ENCODE measurements at regions not wholly inside any gene's neighbourhood (a gene's known extent, or its start where the extent isn't known, plus 50 kb on each side); places are given as distances from the start of the nearest gene placed in this dataset.

DNA sequence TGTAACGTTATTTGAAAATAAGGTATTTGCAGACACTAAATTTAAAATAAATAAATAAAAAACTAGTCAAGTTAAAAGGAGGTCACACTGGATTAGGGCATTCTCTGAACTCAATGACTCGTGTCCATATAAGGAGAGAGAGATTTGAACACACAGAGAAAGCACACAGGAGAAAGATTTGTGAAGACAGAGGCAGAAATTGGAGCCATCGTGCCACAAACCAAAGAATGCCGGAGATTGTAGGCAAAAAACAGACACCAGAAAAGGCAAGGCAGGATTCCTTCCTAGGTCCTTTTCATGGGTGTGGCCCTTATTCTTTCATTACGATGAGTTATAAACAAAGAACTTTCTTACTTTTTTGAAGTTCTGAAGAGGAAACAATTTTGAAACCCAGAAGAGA, 981.5 kb downstream of the DCDC2C start:
- no peak overlapping the region for H3K4me2 ChIP-seq (ENCODE audit: low read length)
- H3K4me1 ChIP-seq (ENCODE audit: control insufficient read depth, insufficient read depth, low read length), result no peaks in the 10 kb centered on the region
- H3K9ac ChIP-seq (ENCODE audit: low read depth, low read length), result no peak overlapping the region
- peaks cover 3% of the 10 kb centered on the region for H3K9me3 ChIP-seq (replicated peaks; ENCODE audit: low read length)
- H3K27me3 ChIP-seq (ENCODE audit: control insufficient read depth, insufficient read depth, low read length), result no peaks in the 10 kb centered on the region
- H3K4me3 ChIP-seq (ENCODE audit: low read length), result no peak overlapping the region
- H3K36me3 ChIP-seq (ENCODE audit: insufficient read depth, low read length), result no peaks in the 10 kb centered on the region

DNA sequence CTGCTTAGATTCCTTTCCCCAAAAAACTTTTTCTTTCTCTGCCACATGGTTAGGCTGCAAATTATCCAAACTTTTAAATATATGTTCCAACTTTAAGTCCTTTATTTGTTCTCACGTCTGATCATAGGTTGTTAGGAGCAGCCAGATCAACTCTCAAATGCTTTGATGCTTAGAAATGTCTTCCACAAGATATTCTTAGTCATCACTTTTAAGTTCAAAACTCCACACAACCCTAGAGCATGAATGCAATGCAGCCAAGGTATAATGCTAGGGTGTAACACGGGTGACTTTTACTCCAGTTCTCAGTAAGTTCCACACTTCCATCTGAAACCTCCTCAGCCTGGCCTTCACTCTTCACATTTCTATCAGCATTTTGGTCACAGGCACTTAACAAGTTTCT, 987.5 kb downstream of the DCDC2C start:
- Histone ChIP-seq H3K9ac (ENCODE audit: low read depth, low read length) (no peak overlapping the region), H3K4me1 (ENCODE audit: control insufficient read depth, insufficient read depth, low read length) (no peaks in the 10 kb centered on the region), H3K4me2 (ENCODE audit: low read length) (no peak overlapping the region), H3K9me3 (replicated peaks; ENCODE audit: low read length) (no peaks in the 10 kb centered on the region), H3K4me3 (ENCODE audit: low read length) (no peak overlapping the region), H3K27me3 (ENCODE audit: control insufficient read depth, insufficient read depth, low read length) (no peaks in the 10 kb centered on the region), H3K36me3 (ENCODE audit: insufficient read depth, low read length) (no peaks in the 10 kb centered on the region)

DNA sequence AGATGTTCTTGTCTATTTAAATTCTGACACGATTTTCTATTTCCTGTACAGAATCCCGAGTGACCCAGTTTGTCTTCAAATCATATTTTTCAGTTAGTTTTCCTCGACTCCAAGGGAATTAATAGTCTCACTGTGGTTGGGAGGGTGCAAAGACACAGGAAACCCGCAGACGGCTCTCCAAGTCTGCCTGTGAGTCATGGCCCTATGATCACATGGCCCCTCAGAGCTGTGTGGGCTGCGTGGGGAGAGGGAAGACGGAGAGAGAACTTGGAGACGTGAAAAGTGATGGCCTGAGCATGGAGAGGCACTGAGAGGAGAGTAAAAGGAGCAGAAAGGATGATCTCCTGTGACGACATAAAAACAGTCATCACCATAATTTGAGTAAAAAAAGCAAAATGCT, 989.9 kb downstream of the DCDC2C start:
- H3K4me1 ChIP-seq (ENCODE audit: control insufficient read depth, insufficient read depth, low read length), result no peaks in the 10 kb centered on the region
- no peaks in the 10 kb centered on the region for H3K27me3 ChIP-seq (ENCODE audit: control insufficient read depth, insufficient read depth, low read length)
- H3K4me3 ChIP-seq (ENCODE audit: low read length), result no peak overlapping the region
- H3K9ac ChIP-seq (ENCODE audit: low read depth, low read length), result no peak overlapping the region
- H3K36me3 ChIP-seq (ENCODE audit: insufficient read depth, low read length), result no peaks in the 10 kb centered on the region
- H3K4me2 ChIP-seq (ENCODE audit: low read length), result no peak overlapping the region
- H3K9me3 ChIP-seq (replicated peaks; ENCODE audit: low read length), result peaks cover 3% of the 10 kb centered on the region

DNA sequence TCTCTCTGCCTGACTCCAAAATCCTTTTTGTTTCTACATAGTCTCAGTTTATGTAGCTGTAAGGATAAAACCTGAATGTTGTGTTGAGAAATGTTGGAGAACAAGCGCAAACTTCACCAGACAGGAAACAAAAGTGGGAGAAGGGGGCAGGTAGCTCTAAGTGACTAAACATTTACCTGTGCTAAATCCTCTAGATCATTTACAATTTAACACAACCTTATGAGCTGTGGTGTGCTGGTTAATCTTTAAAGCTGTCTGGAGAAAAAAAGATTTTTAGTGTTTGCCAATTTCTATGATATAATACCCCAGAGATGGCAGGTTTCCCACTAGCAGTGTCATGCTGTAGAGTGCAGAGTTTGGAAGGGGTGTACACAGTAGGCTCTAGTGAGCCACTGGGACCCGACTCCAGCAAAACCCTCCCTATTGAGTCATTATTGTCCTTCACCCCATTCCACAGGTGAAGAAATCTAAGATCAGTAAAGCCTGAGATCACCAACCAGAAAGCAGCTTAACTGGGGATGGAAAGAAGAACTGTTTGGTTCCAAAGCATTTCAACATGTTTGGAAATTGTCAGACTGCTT, 992.0 kb downstream of the DCDC2C start:
- Histone ChIP-seq H3K27me3 (ENCODE audit: control insufficient read depth, insufficient read depth, low read length) (no peaks in the 10 kb centered on the region), H3K4me2 (ENCODE audit: low read length) (no peak overlapping the region), H3K9me3 (replicated peaks; ENCODE audit: low read length) (peaks cover 3% of the 10 kb centered on the region), H3K4me3 (ENCODE audit: low read length) (no peak overlapping the region), H3K36me3 (ENCODE audit: insufficient read depth, low read length) (no peaks in the 10 kb centered on the region), H3K4me1 (ENCODE audit: control insufficient read depth, insufficient read depth, low read length) (no peaks in the 10 kb centered on the region), H3K9ac (ENCODE audit: low read depth, low read length) (no peak overlapping the region)

DNA sequence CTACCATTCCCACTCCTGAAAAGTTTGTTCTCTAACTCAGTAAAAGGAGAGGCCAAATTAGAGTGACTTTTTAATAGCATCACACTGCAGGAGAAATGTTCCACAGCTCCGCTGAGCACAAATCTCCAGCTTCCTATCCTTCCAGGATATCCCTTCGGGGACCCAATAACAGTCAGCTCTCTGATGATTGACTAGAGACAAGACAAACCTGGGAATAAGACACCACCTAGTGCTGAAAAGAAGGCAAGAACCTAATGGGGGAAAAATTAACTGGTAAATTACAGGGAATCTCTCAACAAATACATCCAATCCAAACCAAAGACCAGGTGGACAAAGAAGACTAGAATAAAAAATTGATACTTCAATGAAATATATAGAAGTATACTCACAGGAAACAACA, 977.1 kb upstream of the SOX11 start:
- Histone ChIP-seq H3K27me3 (ENCODE audit: control insufficient read depth, insufficient read depth, low read length) (no peaks in the 10 kb centered on the region), H3K9me3 (replicated peaks; ENCODE audit: low read length) (peaks cover 3% of the 10 kb centered on the region), H3K4me3 (ENCODE audit: low read length) (no peak overlapping the region), H3K4me1 (ENCODE audit: control insufficient read depth, insufficient read depth, low read length) (no peaks in the 10 kb centered on the region), H3K4me2 (ENCODE audit: low read length) (no peak overlapping the region), H3K9ac (ENCODE audit: low read depth, low read length) (no peak overlapping the region), H3K36me3 (ENCODE audit: insufficient read depth, low read length) (no peaks in the 10 kb centered on the region)

DNA sequence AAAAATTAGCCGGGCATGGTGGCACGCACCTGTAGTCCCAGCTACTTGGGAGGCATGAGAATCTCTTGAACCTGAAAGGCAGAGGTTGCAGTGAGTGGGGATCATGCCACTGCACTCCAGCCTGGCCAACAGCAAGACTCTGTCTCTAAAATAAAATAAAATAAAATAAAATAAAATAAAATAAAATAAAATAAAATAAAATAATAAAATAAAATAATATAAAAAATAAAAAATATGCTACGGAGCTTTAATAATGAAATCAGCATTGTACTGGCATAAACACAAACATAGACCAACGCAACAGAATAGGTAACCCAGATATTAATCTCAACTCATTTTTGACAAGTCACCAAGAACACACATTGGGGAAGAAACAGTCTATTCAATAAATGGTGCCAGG, 973.4 kb upstream of the SOX11 start:
- H3K36me3 ChIP-seq (ENCODE audit: insufficient read depth, low read length), result no peaks in the 10 kb centered on the region
- no peaks in the 10 kb centered on the region for H3K27me3 ChIP-seq (ENCODE audit: control insufficient read depth, insufficient read depth, low read length)
- no peaks in the 10 kb centered on the region for H3K4me1 ChIP-seq (ENCODE audit: control insufficient read depth, insufficient read depth, low read length)
- no peak overlapping the region for H3K4me2 ChIP-seq (ENCODE audit: low read length)
- no peak overlapping the region for H3K9ac ChIP-seq (ENCODE audit: low read depth, low read length)
- H3K9me3 ChIP-seq (replicated peaks; ENCODE audit: low read length), result no peaks in the 10 kb centered on the region
- no peak overlapping the region for H3K4me3 ChIP-seq (ENCODE audit: low read length)

DNA sequence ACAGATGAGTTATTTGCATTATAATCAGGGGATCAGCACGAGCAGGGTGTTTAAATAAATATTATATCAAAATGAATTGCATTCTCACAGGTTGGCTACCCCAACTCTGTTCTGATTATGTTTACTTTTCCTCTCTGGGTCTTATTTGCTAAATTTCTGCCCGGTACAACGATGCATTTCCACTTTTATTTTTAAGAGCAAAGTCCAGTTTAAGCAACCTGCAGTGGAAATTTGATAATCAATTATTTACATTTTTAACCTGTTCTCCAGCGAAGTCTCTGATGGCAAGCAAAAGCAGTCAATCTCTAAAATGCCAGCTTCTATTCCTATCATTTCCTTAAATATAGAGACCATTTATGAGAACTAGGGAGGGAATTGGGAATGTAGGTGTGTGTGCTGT, 966.6 kb upstream of the SOX11 start:
- no peaks in the 10 kb centered on the region for H3K36me3 ChIP-seq (ENCODE audit: insufficient read depth, low read length)
- no peak overlapping the region for H3K9ac ChIP-seq (ENCODE audit: low read depth, low read length)

DNA sequence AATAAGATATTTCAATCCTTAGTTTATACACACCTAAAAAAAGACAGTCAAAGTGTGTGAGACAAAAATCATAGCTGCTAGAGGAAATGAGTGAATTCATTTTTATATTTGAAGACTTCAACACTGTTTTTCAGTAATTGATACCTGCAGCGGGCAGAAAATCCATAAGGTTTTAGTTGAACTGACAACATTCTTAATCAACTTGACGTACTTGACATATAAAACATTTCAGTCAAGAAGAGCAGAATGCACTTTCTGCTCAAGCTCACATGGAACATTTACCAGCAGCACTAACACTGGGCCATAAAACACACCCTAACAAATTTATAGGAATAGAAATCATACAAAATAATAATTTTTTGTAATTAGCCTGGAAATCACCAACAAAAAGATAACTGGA, 959.6 kb upstream of the SOX11 start:
- no peak overlapping the region for H3K9ac ChIP-seq (ENCODE audit: low read depth, low read length)

More for the DNA sequence above, 966.6 kb upstream of the SOX11 start:
- no peak overlapping the region for H3K4me2 ChIP-seq (ENCODE audit: low read length)
- no peaks in the 10 kb centered on the region for H3K9me3 ChIP-seq (replicated peaks; ENCODE audit: low read length)
- H3K4me3 ChIP-seq (ENCODE audit: low read length), result no peak overlapping the region
- H3K27me3 ChIP-seq (ENCODE audit: control insufficient read depth, insufficient read depth, low read length), result no peaks in the 10 kb centered on the region
- H3K4me1 ChIP-seq (ENCODE audit: control insufficient read depth, insufficient read depth, low read length), result no peaks in the 10 kb centered on the region

DNA sequence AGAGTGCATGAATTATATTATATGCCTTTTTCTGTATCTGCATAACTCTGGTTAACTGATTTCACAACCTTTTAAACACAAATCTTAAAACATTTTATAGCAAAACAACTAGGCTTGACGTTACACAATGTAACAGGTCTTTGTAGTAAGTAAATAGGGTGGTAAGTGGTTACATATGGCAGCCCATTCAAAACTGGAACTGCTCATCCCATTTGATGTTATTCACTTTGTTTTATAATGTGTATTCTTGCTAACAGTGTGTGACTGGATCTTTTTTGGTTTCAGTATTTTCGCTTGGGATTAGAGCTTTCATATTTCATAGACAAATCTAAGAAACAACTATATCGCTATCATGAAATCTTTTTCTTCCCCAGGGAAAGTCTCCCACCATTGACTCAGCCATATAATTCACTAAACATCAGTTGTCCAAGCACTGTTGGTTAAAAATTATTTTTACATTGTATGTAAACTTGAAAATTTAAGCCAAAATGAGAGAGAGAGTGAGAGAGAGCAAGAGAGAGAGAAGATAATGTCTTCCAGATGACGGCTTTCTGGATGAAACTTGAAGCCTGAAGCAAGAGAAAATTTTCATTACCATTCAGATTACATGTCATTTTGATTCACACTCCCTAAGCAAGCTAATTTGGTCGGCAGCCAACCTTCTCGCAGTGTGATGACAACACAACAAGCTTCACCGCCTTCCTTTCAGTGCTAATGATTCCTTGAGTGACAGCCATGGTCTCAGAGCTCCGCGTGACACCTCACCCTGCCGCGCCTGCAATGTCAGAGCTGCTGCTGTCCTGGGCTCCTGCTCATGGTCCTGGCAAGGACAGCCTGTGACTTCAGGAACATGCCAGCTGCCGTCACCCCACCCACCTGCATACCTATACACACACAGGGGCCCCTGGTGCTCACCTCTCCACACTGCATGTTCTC, 946.9 kb upstream of the SOX11 start:
- Histone ChIP-seq H3K9me3 (replicated peaks; ENCODE audit: low read length) (peaks cover 24% of the 10 kb centered on the region), H3K36me3 (ENCODE audit: insufficient read depth, low read length) (no peaks in the 10 kb centered on the region), H3K4me2 (ENCODE audit: low read length) (no peak overlapping the region), H3K27me3 (ENCODE audit: control insufficient read depth, insufficient read depth, low read length) (no peaks in the 10 kb centered on the region), H3K4me3 (ENCODE audit: low read length) (no peak overlapping the region), H3K4me1 (ENCODE audit: control insufficient read depth, insufficient read depth, low read length) (no peaks in the 10 kb centered on the region), H3K9ac (ENCODE audit: low read depth, low read length) (no peak overlapping the region)

More for the DNA sequence above, 959.6 kb upstream of the SOX11 start:
- H3K4me3 ChIP-seq (ENCODE audit: low read length), result no peak overlapping the region
- no peak overlapping the region for H3K4me2 ChIP-seq (ENCODE audit: low read length)
- H3K27me3 ChIP-seq (ENCODE audit: control insufficient read depth, insufficient read depth, low read length), result no peaks in the 10 kb centered on the region
- no peaks in the 10 kb centered on the region for H3K36me3 ChIP-seq (ENCODE audit: insufficient read depth, low read length)
- H3K9me3 ChIP-seq (replicated peaks; ENCODE audit: low read length), result no peaks in the 10 kb centered on the region
- H3K4me1 ChIP-seq (ENCODE audit: control insufficient read depth, insufficient read depth, low read length), result no peaks in the 10 kb centered on the region

DNA sequence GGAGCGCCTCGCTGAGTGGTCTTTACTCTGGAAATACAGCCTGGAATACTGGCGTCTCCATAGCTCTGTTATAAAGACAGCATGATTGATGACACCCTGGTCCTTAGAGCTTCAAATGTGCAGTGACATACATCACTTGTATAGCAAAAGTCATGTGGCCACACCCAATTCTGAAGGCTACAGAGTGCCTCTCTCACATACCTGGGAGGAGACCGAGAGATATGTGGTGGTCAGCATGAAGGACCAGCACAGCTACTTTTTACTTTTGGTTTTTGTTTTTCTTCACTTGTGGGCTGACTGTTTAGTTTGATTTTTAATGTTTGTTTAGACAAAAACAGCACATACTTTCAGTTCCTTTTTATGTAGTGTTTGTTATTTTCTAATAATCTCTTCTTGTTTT, 938.5 kb upstream of the SOX11 start:
- Histone ChIP-seq H3K27me3 (ENCODE audit: control insufficient read depth, insufficient read depth, low read length) (no peaks in the 10 kb centered on the region), H3K4me3 (ENCODE audit: low read length) (no peak overlapping the region), H3K9ac (ENCODE audit: low read depth, low read length) (no peak overlapping the region), H3K36me3 (ENCODE audit: insufficient read depth, low read length) (no peaks in the 10 kb centered on the region), H3K4me1 (ENCODE audit: control insufficient read depth, insufficient read depth, low read length) (no peaks in the 10 kb centered on the region), H3K4me2 (ENCODE audit: low read length) (no peak overlapping the region), H3K9me3 (replicated peaks; ENCODE audit: low read length) (peaks cover 12% of the 10 kb centered on the region)

DNA sequence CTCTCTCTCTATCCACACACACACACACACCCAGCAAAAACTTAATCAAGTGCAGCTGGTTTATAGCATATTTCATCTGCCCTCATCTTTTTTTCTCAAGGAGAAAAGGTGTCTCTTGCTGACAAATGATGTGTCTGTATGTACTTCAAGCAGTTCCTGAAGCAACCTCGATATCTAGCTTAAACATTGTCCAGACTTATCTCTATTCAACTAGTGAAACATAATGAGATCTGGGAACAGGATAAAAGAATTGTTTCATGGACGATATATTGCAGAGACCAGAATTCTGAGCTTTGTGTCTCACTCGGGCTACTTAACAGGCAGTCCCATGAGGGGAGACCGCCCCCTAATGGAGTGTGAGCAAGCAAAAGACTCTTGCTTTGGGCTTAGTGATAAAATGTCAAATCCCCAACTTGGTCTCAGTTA, 929.2 kb upstream of the SOX11 start:
- H3K4me3 ChIP-seq (ENCODE audit: low read length), result no peak overlapping the region
- no peak overlapping the region for H3K9ac ChIP-seq (ENCODE audit: low read depth, low read length)
- H3K9me3 ChIP-seq (replicated peaks; ENCODE audit: low read length), result peaks cover 7% of the 10 kb centered on the region
- H3K4me2 ChIP-seq (ENCODE audit: low read length), result no peak overlapping the region
- H3K36me3 ChIP-seq (ENCODE audit: insufficient read depth, low read length), result no peaks in the 10 kb centered on the region
- no peaks in the 10 kb centered on the region for H3K27me3 ChIP-seq (ENCODE audit: control insufficient read depth, insufficient read depth, low read length)
- H3K4me1 ChIP-seq (ENCODE audit: control insufficient read depth, insufficient read depth, low read length), result no peaks in the 10 kb centered on the region

Measured in skeletal muscle satellite cell (primary cell).